ENCODE measurements at regions not wholly inside any gene's neighbourhood (a gene's known extent, or its start where the extent isn't known, plus 50 kb on each side); places are given as distances from the start of the nearest gene placed in this dataset.

DNA sequence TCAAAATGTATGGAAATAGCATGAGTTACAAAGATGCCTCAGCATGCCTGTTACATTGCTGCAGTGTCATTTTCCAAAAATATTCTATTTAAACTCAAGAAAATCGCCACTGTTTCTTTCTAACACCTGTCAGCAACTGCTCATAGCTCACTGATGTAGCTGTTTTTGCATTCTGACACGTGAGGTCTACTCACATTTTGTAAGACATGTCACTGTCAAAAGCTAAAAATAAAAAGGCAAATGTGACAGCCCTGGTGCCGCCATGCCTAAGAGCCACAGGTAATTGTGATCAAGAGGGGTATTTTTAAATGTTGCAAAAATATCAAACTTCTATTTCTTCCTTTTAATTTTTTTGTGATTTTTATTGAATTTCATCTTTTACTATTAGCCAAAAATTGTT is 556.2 kb upstream of the TMPRSS15 start:
- H3K4me3 ChIP-seq (ENCODE audit: low read depth, low read length), result no peak overlapping the region

DNA sequence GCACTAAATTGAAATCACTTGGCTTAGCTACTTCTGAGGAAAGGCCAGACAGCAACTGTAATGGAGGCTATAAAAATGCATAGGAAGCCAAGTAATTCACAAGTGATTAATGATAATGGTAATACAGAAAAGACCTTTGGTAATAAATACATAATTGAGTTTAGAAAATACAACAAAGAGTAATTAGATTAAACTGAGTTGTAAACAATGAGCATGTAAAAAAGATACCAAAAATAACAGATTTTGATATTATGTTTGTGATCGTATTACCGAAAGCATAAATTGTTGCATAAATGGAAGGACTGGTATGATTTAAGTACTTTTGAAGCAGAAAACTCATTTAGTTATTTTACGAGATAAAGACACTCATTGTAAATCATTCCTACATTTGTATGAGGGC is 556.7 kb upstream of the TMPRSS15 start:
- no peak for DNase-seq (ENCODE audit: low read depth)
- TF ChIP-seq, protein P1, sequence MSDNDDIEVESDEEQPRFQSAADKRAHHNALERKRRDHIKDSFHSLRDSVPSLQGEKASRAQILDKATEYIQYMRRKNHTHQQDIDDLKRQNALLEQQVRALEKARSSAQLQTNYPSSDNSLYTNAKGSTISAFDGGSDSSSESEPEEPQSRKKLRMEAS (IDR thresholded peaks at IDR 0.05; ENCODE audit: low read depth, low read length), result no peak
- TF ChIP-seq, protein P2, sequence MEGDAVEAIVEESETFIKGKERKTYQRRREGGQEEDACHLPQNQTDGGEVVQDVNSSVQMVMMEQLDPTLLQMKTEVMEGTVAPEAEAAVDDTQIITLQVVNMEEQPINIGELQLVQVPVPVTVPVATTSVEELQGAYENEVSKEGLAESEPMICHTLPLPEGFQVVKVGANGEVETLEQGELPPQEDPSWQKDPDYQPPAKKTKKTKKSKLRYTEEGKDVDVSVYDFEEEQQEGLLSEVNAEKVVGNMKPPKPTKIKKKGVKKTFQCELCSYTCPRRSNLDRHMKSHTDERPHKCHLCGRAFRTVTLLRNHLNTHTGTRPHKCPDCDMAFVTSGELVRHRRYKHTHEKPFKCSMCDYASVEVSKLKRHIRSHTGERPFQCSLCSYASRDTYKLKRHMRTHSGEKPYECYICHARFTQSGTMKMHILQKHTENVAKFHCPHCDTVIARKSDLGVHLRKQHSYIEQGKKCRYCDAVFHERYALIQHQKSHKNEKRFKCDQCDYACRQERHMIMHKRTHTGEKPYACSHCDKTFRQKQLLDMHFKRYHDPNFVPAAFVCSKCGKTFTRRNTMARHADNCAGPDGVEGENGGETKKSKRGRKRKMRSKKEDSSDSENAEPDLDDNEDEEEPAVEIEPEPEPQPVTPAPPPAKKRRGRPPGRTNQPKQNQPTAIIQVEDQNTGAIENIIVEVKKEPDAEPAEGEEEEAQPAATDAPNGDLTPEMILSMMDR (IDR thresholded peaks at IDR 0.05; ENCODE audit: low read depth, low read length), result no peak
- TF ChIP-seq POLR2A (IDR thresholded peaks at IDR 0.05; ENCODE audit: extremely low read depth, insufficient read length), result no peak
- H3K4me3 ChIP-seq (ENCODE audit: low read depth, low read length), result no peak overlapping the region

More for the DNA sequence above, 556.2 kb upstream of the TMPRSS15 start:
- no peak for DNase-seq (ENCODE audit: low read depth)
- TF ChIP-seq MYC (IDR thresholded peaks at IDR 0.05; ENCODE audit: low read depth, low read length) (no peak), POLR2A (IDR thresholded peaks at IDR 0.05; ENCODE audit: extremely low read depth, insufficient read length) (no peak)
- TF ChIP-seq, protein P2 (IDR thresholded peaks at IDR 0.05; ENCODE audit: low read depth, low read length), result no peak
- TF ChIP-seq, protein P1 (IDR thresholded peaks at IDR 0.05; ENCODE audit: low read depth, low read length), result no peak

DNA sequence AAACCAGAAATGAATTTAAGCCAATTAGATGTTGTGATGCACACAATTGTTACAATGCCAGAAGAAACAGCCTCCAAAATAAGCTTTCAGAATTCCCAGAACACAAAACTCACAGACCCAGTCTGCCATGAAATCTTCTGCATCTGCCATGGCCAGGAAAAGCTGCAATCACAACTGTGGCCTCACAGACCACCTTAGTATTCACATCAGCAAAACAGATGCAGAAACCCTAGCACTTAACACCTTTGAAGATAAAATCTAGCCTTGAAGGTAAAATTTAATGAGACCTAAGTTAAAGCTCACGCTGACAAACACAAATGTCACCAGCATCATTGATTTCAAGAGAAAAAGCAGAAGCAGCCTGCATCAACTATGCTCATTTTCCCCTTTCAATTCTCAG is 566.8 kb upstream of the TMPRSS15 start:
- H3K4me3 ChIP-seq (ENCODE audit: low read depth, low read length), result no peak overlapping the region
- DNase-seq (ENCODE audit: low read depth), result no peak
- TF ChIP-seq, protein P1 (IDR thresholded peaks at IDR 0.05; ENCODE audit: low read depth, low read length), result no peak
- TF ChIP-seq MYC (IDR thresholded peaks at IDR 0.05; ENCODE audit: low read depth, low read length) (no peak), POLR2A (IDR thresholded peaks at IDR 0.05; ENCODE audit: extremely low read depth, insufficient read length) (no peak)
- TF ChIP-seq, protein P2 (IDR thresholded peaks at IDR 0.05; ENCODE audit: low read depth, low read length), result no peak

DNA sequence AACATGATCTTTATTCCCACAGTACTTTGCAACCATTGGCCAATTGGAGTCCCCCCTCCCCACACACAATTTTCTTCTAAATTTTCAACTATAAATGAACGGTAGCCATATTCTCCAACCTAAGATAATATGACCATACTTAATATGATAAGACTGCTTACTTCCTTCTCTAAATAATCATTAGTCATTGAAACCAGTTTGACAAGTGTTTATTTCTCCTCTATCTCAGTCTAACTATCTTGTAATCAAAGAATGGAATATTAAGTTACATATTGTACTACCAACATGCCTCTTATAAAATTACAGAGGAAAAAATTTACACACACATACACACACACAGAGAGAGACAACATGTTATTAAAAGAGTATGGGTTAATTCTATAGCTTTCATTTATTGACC is 567.4 kb upstream of the TMPRSS15 start:
- TF ChIP-seq, protein P2 (IDR thresholded peaks at IDR 0.05; ENCODE audit: low read depth, low read length), result no peak
- no peak for TF ChIP-seq MYC (IDR thresholded peaks at IDR 0.05; ENCODE audit: low read depth, low read length)
- TF ChIP-seq POLR2A (IDR thresholded peaks at IDR 0.05; ENCODE audit: extremely low read depth, insufficient read length), result no peak
- TF ChIP-seq, protein P1 (IDR thresholded peaks at IDR 0.05; ENCODE audit: low read depth, low read length), result no peak
- H3K4me3 ChIP-seq (ENCODE audit: low read depth, low read length), result no peak overlapping the region
- no peak for DNase-seq (ENCODE audit: low read depth)

DNA sequence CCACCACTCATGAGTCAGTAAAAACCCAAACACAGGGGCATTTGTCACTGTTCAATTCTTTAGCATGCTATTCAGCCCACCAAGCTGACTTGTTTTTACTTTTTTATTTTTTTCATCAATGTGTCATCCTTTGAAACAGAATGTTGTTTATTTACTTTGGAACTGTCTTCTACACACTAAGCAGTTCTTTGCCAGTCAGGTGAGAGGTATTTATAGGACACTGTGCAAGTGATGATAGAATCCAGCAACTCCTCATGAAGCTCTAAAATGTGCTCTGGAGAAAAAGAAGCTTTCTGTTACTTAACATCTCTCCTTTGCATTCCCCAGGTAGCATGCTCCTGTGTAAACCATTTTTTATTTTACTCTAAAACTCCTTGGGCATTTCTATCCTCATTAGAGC is 582.0 kb upstream of the TMPRSS15 start:
- H3K4me3 ChIP-seq (ENCODE audit: low read depth, low read length), result no peak overlapping the region
- TF ChIP-seq, protein P1 (IDR thresholded peaks at IDR 0.05; ENCODE audit: low read depth, low read length), result no peak
- TF ChIP-seq POLR2A (IDR thresholded peaks at IDR 0.05; ENCODE audit: extremely low read depth, insufficient read length) (no peak), MYC (IDR thresholded peaks at IDR 0.05; ENCODE audit: low read depth, low read length) (no peak)
- TF ChIP-seq, protein P2 (IDR thresholded peaks at IDR 0.05; ENCODE audit: low read depth, low read length), result no peak
- no peak for DNase-seq (ENCODE audit: low read depth)

DNA sequence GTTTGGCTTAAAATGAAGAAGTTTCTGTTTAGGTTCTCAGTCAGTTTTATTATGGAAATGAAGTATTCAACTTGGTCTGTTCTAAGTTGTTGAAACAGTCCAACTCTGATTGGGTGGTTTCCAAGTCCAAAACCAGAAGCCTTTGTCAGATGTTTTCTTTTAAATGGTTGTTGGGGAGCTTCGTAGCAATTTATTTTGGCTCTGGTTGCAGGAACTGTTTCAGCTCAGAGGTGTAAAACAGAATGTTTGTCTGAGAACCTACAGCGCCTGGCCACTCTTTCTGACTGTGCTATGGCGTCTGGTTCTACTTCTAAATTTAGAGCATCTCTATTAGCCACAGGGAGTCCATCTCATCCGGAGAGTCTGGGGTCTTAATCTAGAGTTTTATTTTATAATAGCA is 582.6 kb upstream of the TMPRSS15 start:
- TF ChIP-seq, protein P2 (IDR thresholded peaks at IDR 0.05; ENCODE audit: low read depth, low read length), result no peak
- TF ChIP-seq, protein P1 (IDR thresholded peaks at IDR 0.05; ENCODE audit: low read depth, low read length), result no peak
- TF ChIP-seq MYC (IDR thresholded peaks at IDR 0.05; ENCODE audit: low read depth, low read length) (no peak), POLR2A (IDR thresholded peaks at IDR 0.05; ENCODE audit: extremely low read depth, insufficient read length) (no peak)
- H3K4me3 ChIP-seq (ENCODE audit: low read depth, low read length), result no peak overlapping the region
- DNase-seq (ENCODE audit: low read depth), result no peak
